Left cardiac atrium (tissue), 4 donors: ENCODE measurements at regions not wholly inside any gene's neighbourhood (a gene's known extent, or its start where the extent isn't known, plus 50 kb on each side); places are given as distances from the start of the nearest gene placed in this dataset.

Experiments
- ATAC-seq, 2 donors: fragments of 200-7000 bp; cut with Tn5 transposase; one replicate each; pipeline ENCODE4 v1.9.1; 2020; ENCODE audit warnings: mild to moderate bottlenecking in 2 of 2, moderate library complexity in 2 of 2
- DNase-seq: peaks from one replicate; pipeline ENCODE4 v3.0.0-alpha.2; 2020
- intact Hi-C, 2 donors: fragments of 100-400 bp; cut with DNase I; formaldehyde crosslinking; loops; one replicate each; pipeline versions ENCODE4 v1.14.1 to v1.15.1; 2022 to 2023
- donor health status: DM: no; HTN: yes; CAD: no.
- donor health status: DM: no; HTN: yes; CAD: no; lungs with severe emphysema.
- donor health status: DM: yes; HTN: yes; CAD: no.
- donor health status: Dilated cardiomyopathy.

DNA sequence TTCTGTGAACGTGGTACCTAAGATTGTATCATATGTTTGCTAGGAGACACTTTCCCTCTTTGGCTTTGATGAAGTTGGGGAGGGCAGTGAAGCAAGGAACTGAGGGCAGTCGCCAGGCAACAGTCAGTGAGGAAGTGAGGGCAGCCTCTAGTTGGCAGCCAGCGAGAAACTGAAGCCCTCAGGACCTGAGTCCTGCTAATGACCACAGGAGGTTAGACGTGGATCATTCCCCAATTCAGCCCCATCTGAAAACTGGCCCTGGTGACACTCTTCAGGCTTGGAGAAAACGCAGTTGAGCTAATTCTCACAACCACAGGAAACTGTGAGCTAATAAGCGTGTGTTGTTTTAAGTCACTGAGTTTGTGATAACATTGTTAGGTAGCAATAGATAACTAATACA, 84.5 kb upstream of the REG3G start:
- ATAC-seq (no peak), DNase-seq (peak; percentile 21)
- intact Hi-C loops: no loop called here

DNA sequence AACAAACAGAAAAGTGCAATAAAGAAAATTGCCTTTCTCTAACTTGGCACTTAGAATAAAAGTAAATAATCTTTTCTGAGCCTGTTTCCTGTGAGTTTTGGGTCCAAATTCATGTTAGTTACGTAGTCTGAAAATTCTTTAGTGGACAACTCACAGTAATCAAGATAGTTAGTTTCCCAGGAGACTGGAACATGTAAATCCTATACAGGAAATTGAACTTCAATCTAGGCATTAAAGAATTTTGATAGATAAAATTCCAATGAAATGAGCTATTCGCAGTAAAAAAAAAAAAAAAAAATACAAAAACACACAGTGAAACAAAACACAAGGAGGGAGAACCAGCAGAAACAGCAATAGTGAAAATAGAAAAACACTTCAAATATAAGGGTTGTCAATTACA, 83.8 kb upstream of the REG3G start:
- no peak for ATAC-seq
- no peak for DNase-seq
- intact Hi-C loops: no loop called here

DNA sequence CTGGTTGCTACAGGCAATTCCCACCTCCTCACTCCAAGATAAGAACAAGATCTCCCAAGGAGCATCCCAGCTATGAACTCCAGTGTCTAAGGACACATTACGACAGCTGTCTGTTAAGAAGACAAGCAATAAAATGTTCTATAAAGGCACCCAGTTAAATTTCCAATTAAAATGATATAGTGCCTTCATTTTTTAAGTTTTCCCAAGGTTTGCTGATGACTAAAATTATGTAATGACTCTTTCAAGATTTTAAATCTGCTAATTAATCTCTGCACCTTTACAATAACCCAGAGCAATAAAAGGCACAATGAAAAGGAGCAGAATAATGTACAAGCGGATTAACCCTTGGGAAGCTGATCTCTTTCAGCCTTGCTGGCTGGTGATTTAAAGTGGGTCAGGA, 61.6 kb upstream of the REG3G start:
- ATAC-seq (no peak), DNase-seq (no peak)
- intact Hi-C loops: no loop called here

DNA sequence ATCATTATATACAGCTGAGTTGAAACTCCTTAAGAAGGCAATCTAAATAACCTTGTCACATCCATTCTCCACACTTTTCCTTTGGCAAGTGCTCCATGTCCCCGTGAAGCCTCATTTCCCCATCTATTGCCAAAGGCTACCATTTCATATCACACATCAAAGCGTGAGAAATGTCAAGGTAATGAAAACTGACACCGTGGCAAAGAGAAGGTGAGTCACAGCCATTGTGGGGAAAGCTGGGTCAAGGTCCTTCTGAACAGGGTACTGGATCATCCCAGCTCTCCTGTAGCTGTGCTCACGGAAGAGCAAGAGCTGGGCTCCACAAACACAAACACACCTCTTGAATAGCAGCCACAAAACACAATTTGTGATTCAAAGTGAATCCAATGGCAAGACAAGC, 58.2 kb upstream of the REG3G start:
- DNase-seq (no peak), ATAC-seq (no peak)
- intact Hi-C loops: no loop called here

DNA sequence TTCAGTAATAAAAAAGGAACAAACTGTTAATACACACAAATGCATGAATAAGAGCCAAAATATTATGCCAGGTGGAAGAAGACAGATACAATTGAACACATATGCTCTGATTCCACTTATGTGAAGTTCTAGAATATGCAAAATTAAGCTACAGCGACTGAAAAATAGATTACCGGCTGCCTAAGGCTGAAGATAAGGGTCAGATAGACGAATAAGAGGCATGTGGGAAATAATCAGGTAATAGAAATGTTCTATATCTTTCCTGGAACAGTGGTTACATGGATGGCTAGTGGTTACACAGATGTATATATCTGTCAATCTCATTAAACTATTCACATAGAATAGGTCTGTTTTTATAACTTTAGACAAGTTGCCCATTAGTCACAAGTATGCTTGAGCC, 51.9 kb upstream of the REG3G start:
- intact Hi-C loops: no loop called here
- ATAC-seq: no peak
- DNase-seq: no peak
